Testis (tissue), 2 donors: ENCODE measurements at regions not wholly inside any gene's neighbourhood (a gene's known extent, or its start where the extent isn't known, plus 50 kb on each side); places are given as distances from the start of the nearest gene placed in this dataset.

Experiments used
- DNase-seq: peaks from one replicate; pipeline ENCODE4 v3.0.0-alpha.2; 2019
- H3K27ac ChIP-seq, 2 donors: fragments of 200-600 bp; sonication (generic); one replicate each; pipeline ENCODE4 v1.5.1; 2019
- H3K27me3 ChIP-seq: fragments of 200-600 bp; sonication (generic); one replicate; pipeline ENCODE4 v1.5.1; 2019
- H3K36me3 ChIP-seq: fragments of 200-600 bp; sonication (generic); one replicate; pipeline ENCODE4 v1.5.1; 2017; ENCODE audit warnings: low read depth; ENCODE audit errors: missing control alignments
- H3K4me1 ChIP-seq: fragments of 200-600 bp; sonication (generic); one replicate; pipeline ENCODE4 v1.5.1; 2019
- H3K4me3 ChIP-seq, 2 donors: fragments of 200-600 bp; sonication (generic); one replicate each; pipeline ENCODE4 v1.5.1; 2017 to 2019
- H3K9me3 ChIP-seq: fragments of 200-600 bp; sonication (generic); one replicate; pipeline ENCODE4 v1.5.1; 2017
- CTCF ChIP-seq, 3 experiments: fragments of 450-650 bp in 2 of 3; fragments of 200-600 bp in 1 of 3; sonication (generic) in 1 of 3; IDR thresholded peaks; one replicate each; pipeline ENCODE4 v1.5.1; 2016 to 2019; ENCODE audit warnings: antibody characterized with exemption in 3 of 3, mild to moderate bottlenecking in 2 of 3, moderate library complexity in 1 of 3
- POLR2A ChIP-seq: fragments of 450-650 bp; IDR thresholded peaks from one replicate; pipeline ENCODE4 v1.6.1; 2017; ENCODE audit warnings: antibody characterized with exemption, mild to moderate bottlenecking, moderate library complexity
- WGBS, 2 donors: methylation state at CpG; one replicate each; pipeline ENCODE4 v1.1.5; 2018; 5-methylcytosine and 5-hydroxymethylcytosine counted together
- intact Hi-C: fragments of 100-400 bp; cut with DNase I; formaldehyde crosslinking; loops from one replicate; pipeline ENCODE4 v1.15.1; 2023; ENCODE audit warnings: low total_unique reads

- 82 to 91% methylated on average over 2 of the region's 2 CpGs for WGBS, 2 donors
- Histone ChIP-seq H3K4me1 (peaks cover 2% of the 10 kb centered on the region), H3K9me3 (no peaks in the 10 kb centered on the region), H3K4me3 (no peak overlapping the region), H3K36me3 (no peaks in the 10 kb centered on the region), H3K27ac (no peak overlapping the region), H3K27me3 (no peaks in the 10 kb centered on the region)
- TF ChIP-seq CTCF (IDR thresholded peaks at IDR 0.05) (no peak), POLR2A (no peak)
- intact Hi-C loops = no loop called here
- DNase-seq = no peak
Observed at GRCh38 chr13:57443494-57443893, 188.1 kb upstream of the PCDH17 start.

- 70 to 94% methylated on average over 2 of the region's 2 CpGs for WGBS, 2 donors
- Histone ChIP-seq H3K4me3 (no peak overlapping the region), H3K27me3 (no peaks in the 10 kb centered on the region), H3K27ac (no peak overlapping the region), H3K9me3 (no peaks in the 10 kb centered on the region), H3K36me3 (no peaks in the 10 kb centered on the region), H3K4me1 (no peaks in the 10 kb centered on the region)
- intact Hi-C loops = no loop called here
- no peak for DNase-seq
- TF ChIP-seq POLR2A (no peak), CTCF (IDR thresholded peaks at IDR 0.05) (no peak)
Observed at GRCh38 chr13:57450356-57450755, 181.2 kb upstream of the PCDH17 start.

DNA sequence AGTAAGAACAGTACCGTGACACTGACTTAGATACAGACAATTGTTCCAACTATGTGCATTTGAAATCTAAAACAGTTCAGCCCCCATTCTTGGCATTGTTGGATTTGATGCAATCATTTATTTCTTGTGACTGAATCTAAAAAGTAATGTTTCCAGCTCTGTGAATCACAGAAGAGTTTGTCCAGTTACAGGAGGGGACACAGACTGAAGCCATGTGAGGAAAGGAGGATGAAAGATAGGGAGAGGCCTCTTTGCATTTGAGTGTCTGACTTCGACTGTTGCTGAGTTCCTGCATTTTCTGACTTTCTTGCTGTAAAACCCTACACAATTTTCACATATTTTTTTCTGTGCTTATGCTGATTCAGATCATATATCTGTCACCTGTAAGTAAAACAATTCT is 179.3 kb upstream of the PCDH17 start:
- intact Hi-C loops = no loop called here
- Histone ChIP-seq H3K4me1 (no peaks in the 10 kb centered on the region), H3K27ac (no peak overlapping the region), H3K9me3 (no peaks in the 10 kb centered on the region), H3K36me3 (no peaks in the 10 kb centered on the region), H3K27me3 (no peaks in the 10 kb centered on the region), H3K4me3 (no peak overlapping the region)
- WGBS, 2 donors = 54 to 67% methylated on average over 2 of the region's 2 CpGs
- DNase-seq = no peak
- no peak for TF ChIP-seq POLR2A
- no peak for TF ChIP-seq CTCF (IDR thresholded peaks at IDR 0.05)

DNA sequence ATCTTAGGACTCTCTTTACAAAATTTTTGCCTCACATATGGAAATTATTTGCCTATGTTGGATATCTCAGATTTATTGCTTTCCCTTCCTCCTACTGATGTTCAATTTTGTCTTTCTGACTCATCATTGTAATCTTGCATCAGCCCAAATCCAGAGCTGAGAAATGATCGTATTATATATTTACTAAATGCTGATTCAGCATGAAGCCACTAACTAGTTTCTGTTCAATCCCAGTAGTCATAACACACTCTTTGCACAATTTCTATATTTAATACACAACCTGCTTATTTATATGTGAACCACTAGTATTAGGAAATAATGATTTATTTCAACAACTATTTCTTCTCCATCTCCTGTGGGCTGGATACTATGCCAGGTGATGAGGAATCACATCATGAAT is 161.1 kb upstream of the PCDH17 start:
- TF ChIP-seq POLR2A = no peak
- no peak for TF ChIP-seq CTCF (IDR thresholded peaks at IDR 0.05)
- WGBS, 2 donors = 75 to 88% methylated on average over 1 of the region's 1 CpG
- DNase-seq = no peak
- H3K27ac ChIP-seq = no peak overlapping the region
- H3K9me3 ChIP-seq = no peaks in the 10 kb centered on the region
- H3K4me1 ChIP-seq = no peaks in the 10 kb centered on the region
- no peaks in the 10 kb centered on the region for H3K27me3 ChIP-seq
- intact Hi-C loops = no loop called here
- no peaks in the 10 kb centered on the region for H3K36me3 ChIP-seq
- no peak overlapping the region for H3K4me3 ChIP-seq

DNA sequence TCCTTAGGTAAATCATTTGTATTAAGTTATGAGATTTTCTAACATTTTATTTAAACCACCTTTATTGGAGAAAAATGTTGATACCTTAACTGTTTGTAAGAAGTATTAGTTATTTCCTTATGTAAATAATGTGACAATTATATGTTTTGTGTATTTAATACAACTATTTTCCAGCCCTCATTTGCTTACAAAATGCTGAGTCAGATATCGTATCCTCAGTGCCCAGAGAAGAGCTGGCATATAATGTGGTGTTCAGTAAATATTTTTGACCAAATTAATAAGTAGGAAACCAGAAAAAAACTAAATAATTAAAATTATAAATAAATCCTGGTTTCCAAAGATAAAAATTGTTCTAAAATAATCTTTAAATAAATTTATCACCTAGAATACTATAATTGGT is 140.2 kb upstream of the PCDH17 start:
- 89 to 91% methylated on average over 1 of the region's 1 CpG for WGBS, 2 donors
- Histone ChIP-seq H3K36me3 (no peaks in the 10 kb centered on the region), H3K27ac (no peak overlapping the region), H3K27me3 (no peaks in the 10 kb centered on the region), H3K4me3 (no peak overlapping the region), H3K4me1 (no peaks in the 10 kb centered on the region), H3K9me3 (no peaks in the 10 kb centered on the region)
- intact Hi-C loops = no loop called here
- no peak for DNase-seq
- TF ChIP-seq CTCF (IDR thresholded peaks at IDR 0.05) = no peak
- TF ChIP-seq POLR2A = no peak
